ENCODE measurements at regions not wholly inside any gene's neighbourhood (a gene's known extent, or its start where the extent isn't known, plus 50 kb on each side); places are given as distances from the start of the nearest gene placed in this dataset.

DNA sequence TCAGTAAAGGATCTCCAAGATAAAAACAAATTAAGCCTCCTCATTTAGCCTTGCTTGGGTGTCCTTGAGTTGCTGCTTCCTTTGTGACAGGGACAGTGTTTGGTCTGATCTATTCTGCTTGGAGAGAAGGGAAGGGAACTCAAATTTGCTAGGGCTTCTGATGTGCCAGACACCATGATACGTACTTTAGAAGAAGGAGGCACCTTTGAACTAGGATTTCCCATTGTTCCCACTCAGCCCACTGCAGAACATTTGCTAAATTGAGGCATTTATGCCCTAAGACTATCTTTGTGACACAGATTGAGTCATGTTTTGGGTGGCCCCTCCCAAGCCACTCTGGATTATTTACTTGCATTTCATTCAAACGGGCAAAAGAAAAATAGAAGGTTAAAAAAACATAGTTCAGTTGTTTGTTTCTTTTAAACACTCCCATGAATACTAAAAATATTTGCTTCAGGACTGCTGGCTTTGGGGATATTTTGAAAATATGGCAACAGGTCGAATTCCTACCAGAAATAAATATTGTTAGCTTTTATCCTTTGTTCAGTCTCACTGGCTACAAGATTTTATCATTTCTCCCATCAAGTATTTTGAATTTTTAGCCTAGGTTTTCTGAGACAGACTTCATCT lies 81.9 kb upstream of the WLS start:
- CTCF ChIA-PET: no interaction called here
- H3K27ac Mint-ChIP-seq: no peak overlapping the region
- POLR2A ChIA-PET: no interaction called here
- intact Hi-C loops (cut with micrococcal nuclease): no loop called here
- H3K36me3 Mint-ChIP-seq (ENCODE audit: low read depth): no peaks in the 10 kb centered on the region
- TF ChIP-seq, protein P1, sequence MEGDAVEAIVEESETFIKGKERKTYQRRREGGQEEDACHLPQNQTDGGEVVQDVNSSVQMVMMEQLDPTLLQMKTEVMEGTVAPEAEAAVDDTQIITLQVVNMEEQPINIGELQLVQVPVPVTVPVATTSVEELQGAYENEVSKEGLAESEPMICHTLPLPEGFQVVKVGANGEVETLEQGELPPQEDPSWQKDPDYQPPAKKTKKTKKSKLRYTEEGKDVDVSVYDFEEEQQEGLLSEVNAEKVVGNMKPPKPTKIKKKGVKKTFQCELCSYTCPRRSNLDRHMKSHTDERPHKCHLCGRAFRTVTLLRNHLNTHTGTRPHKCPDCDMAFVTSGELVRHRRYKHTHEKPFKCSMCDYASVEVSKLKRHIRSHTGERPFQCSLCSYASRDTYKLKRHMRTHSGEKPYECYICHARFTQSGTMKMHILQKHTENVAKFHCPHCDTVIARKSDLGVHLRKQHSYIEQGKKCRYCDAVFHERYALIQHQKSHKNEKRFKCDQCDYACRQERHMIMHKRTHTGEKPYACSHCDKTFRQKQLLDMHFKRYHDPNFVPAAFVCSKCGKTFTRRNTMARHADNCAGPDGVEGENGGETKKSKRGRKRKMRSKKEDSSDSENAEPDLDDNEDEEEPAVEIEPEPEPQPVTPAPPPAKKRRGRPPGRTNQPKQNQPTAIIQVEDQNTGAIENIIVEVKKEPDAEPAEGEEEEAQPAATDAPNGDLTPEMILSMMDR (IDR thresholded peaks at IDR 0.05): no peak
- no peaks in the 10 kb centered on the region for H3K9me3 Mint-ChIP-seq
- H3K4me3 Mint-ChIP-seq: no peak overlapping the region
- DNase-seq (no peak), ATAC-seq (ENCODE audit: low read depth) (no peak)
- peaks cover 12% of the 10 kb centered on the region for H3K27me3 Mint-ChIP-seq
- no peaks in the 10 kb centered on the region for H3K4me1 Mint-ChIP-seq

DNA sequence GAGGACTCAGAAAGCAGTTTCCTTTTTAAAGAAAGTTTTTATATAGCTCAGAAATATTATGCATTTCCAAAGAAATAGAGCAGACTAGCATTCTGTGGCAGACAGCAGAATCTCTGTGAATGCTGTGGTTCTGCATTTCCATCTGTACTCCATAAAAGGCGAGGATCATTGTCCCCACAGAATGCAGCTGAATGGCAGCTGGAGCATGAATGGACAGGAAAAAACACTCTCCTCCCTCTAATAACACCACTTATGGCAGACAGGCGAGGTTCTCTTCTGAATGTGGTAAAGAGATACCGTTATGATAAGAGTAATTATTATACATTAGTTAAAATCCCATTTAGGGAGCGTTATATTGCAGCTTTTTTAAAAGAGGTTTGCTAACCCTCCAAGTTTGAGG lies 81.4 kb upstream of the WLS start:
- DNase-seq (no peak), ATAC-seq (ENCODE audit: low read depth) (no peak)
- Mint-ChIP-seq H3K4me3 (no peak overlapping the region), H3K4me1 (no peaks in the 10 kb centered on the region), H3K27ac (no peak overlapping the region), H3K27me3 (peaks cover 12% of the 10 kb centered on the region), H3K36me3 (ENCODE audit: low read depth) (no peaks in the 10 kb centered on the region), H3K9me3 (no peaks in the 10 kb centered on the region)
- intact Hi-C loops (cut with micrococcal nuclease): no loop called here
- ChIA-PET POLR2A (no interaction called here), CTCF (no interaction called here)
- TF ChIP-seq, protein P1 (IDR thresholded peaks at IDR 0.05): no peak

DNA sequence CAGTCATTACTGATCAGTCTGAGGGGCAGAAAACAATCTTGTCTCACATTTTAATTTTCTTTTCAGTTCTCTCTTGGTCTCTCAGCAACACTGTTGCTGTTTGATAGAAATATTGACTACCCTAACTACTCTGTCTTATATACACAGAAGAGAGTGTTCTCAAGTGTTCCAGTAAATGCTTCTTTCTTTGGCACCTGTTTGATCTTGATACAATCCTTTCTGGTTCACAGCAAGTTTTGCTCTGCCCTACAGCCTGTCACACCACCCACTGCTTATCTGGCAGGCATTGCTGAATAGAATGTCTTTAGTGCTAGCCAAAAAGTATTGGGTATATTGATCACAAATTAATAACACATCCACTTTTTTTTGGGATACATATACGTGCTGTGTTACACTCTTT lies 75.7 kb upstream of the WLS start:
- intact Hi-C loops (cut with micrococcal nuclease): no loop called here
- peaks cover 3% of the 10 kb centered on the region for H3K27me3 Mint-ChIP-seq
- DNase-seq (no peak), ATAC-seq (ENCODE audit: low read depth) (no peak)
- H3K9me3 Mint-ChIP-seq: no peaks in the 10 kb centered on the region
- no peak overlapping the region for H3K4me3 Mint-ChIP-seq
- ChIA-PET POLR2A (no interaction called here), CTCF (no interaction called here)
- TF ChIP-seq, protein P1 (IDR thresholded peaks at IDR 0.05): no peak
- H3K27ac Mint-ChIP-seq: no peak overlapping the region
- no peaks in the 10 kb centered on the region for H3K4me1 Mint-ChIP-seq
- no peaks in the 10 kb centered on the region for H3K36me3 Mint-ChIP-seq (ENCODE audit: low read depth)

DNA sequence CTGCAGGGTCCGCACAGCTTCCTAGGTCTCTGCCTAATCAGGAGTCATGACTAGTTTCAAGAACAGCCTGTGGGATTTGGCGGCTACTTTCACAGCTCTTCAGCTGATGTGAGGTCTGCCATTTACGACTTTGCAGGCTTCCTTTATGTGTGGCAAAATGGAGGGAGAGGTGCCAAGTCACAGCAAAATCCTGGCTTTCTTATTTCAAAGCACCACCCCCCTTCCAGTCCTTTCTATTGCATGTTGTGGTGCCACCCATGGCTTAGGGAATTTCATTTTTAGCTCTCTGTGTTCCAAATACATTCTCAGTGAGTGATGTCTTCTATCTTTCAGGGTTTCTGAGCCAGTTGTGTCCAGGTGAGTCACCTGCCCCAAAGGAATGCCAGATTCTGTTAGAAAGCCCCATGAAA lies 75.1 kb upstream of the WLS start:
- no peak overlapping the region for H3K27ac Mint-ChIP-seq
- intact Hi-C loops (cut with micrococcal nuclease): no loop called here
- ATAC-seq (ENCODE audit: low read depth) (no peak), DNase-seq (no peak)
- no peaks in the 10 kb centered on the region for H3K36me3 Mint-ChIP-seq (ENCODE audit: low read depth)
- CTCF ChIA-PET: no interaction called here
- POLR2A ChIA-PET: no interaction called here
- no peak overlapping the region for H3K4me3 Mint-ChIP-seq
- H3K27me3 Mint-ChIP-seq: peaks cover 3% of the 10 kb centered on the region
- TF ChIP-seq, protein P1 (IDR thresholded peaks at IDR 0.05): no peak
- no peaks in the 10 kb centered on the region for H3K9me3 Mint-ChIP-seq
- no peaks in the 10 kb centered on the region for H3K4me1 Mint-ChIP-seq

DNA sequence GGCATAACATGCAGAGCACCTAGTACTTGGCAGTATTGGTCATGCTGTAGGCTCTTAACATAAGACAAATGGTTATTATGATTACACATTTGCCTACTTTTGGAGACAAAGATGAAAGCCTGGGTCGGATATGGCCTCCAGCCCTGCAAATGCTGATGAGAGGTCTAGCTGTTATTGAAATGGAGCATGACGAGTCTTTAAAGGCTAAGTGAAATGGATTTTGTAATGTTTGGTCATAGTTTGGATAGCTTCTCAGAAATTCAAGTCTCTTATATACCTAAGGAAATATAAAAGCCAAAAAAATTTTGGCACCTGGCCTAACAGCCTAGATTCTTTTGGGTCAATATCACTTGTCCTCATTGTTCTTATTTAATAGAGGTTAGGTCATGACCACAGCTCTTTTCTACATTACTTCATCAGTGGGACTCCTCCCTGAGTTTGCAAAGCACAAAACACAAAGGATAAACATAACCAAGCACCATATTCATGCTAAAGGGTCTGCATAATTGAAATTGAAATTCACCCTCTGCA lies 69.2 kb upstream of the WLS start:
- Mint-ChIP-seq H3K9me3 (no peaks in the 10 kb centered on the region), H3K4me1 (no peaks in the 10 kb centered on the region), H3K36me3 (ENCODE audit: low read depth) (no peaks in the 10 kb centered on the region), H3K27me3 (peaks cover 2% of the 10 kb centered on the region), H3K27ac (no peak overlapping the region), H3K4me3 (no peak overlapping the region)
- DNase-seq: no peak
- ATAC-seq (ENCODE audit: low read depth): no peak
- TF ChIP-seq, protein P1 (IDR thresholded peaks at IDR 0.05): no peak
- ChIA-PET POLR2A (no interaction called here), CTCF (no interaction called here)
- intact Hi-C loops (cut with micrococcal nuclease): no loop called here

Data from activated B cell treated with CpG ODN at 0.5 μM for 24 hours (primary cell).